ENCODE measurements at regions not wholly inside any gene's neighbourhood (a gene's known extent, or its start where the extent isn't known, plus 50 kb on each side); places are given as distances from the start of the nearest gene placed in this dataset.

GRCh38 chr2:48129293-48129950, 185.1 kb upstream of the FOXN2 start:
- no peak overlapping the region for H3K9ac ChIP-seq (ENCODE audit: insufficient read depth, low read length)
- no peaks in the 10 kb centered on the region for H4K20me1 ChIP-seq (ENCODE audit: control insufficient read depth, extremely low read depth, insufficient read depth, low read length)
- H2AFZ ChIP-seq (ENCODE audit: low read length) = no peak overlapping the region
- no peak overlapping the region for H3K27ac ChIP-seq (ENCODE audit: insufficient read depth, low read length)
- H3K9me3 ChIP-seq (ENCODE audit: control insufficient read depth, insufficient read depth, low read depth, low read length) = no peaks in the 10 kb centered on the region
- peak; percentile 23 to 46 for DNase-seq (ENCODE audit: low read depth in 2 of 2)
- no peak overlapping the region for H3K4me3 ChIP-seq (replicated peaks in 1 of 4; ENCODE audit: control extremely low read depth in 1 of 4, insufficient read depth in 1 of 4, low read depth in 3 of 4, low read length in 4 of 4)
- H3K36me3 ChIP-seq (ENCODE audit: control insufficient read depth, insufficient read depth, low read length) = no peaks in the 10 kb centered on the region
- H3K79me2 ChIP-seq (ENCODE audit: control insufficient read depth, insufficient read depth, low read length) = no peaks in the 10 kb centered on the region
- no peaks in the 10 kb centered on the region for H3K4me1 ChIP-seq (ENCODE audit: control insufficient read depth, extremely low read depth, insufficient read depth, low read length)
- no peaks in the 10 kb centered on the region for H3K27me3 ChIP-seq (ENCODE audit: control insufficient read depth, insufficient read depth, low read length)
- no peak overlapping the region for H3K4me2 ChIP-seq (ENCODE audit: extremely low read depth, insufficient read depth, low read length)
- TF ChIP-seq CTCF (conservative IDR thresholded peaks at IDR 0.05 in 1 of 2, IDR thresholded peaks at IDR 0.05 in 1 of 2; ENCODE audit: low read depth in 1 of 2, low read length in 2 of 2) (no peak), EZH2 (IDR thresholded peaks at IDR 0.05; ENCODE audit: low read length, missing control alignments) (no peak)

GRCh38 chr2:48131539-48132270, 182.8 kb upstream of the FOXN2 start:
- DNase-seq (ENCODE audit: low read depth in 2 of 2) = peak; percentile 65 to 80
- no peak overlapping the region for H3K27ac ChIP-seq (ENCODE audit: insufficient read depth, low read length)

GRCh38 chr2:48132271-48132625, 182.2 kb upstream of the FOXN2 start:
- Histone ChIP-seq H3K9ac (ENCODE audit: insufficient read depth, low read length) (no peak overlapping the region), H3K27ac (ENCODE audit: insufficient read depth, low read length) (no peak overlapping the region), H3K4me1 (ENCODE audit: control insufficient read depth, extremely low read depth, insufficient read depth, low read length) (no peaks in the 10 kb centered on the region), H3K36me3 (ENCODE audit: control insufficient read depth, insufficient read depth, low read length) (no peaks in the 10 kb centered on the region), H3K9me3 (ENCODE audit: control insufficient read depth, insufficient read depth, low read depth, low read length) (no peaks in the 10 kb centered on the region), H4K20me1 (ENCODE audit: control insufficient read depth, extremely low read depth, insufficient read depth, low read length) (no peaks in the 10 kb centered on the region), H3K4me2 (ENCODE audit: extremely low read depth, insufficient read depth, low read length) (no peak overlapping the region), H3K27me3 (ENCODE audit: control insufficient read depth, insufficient read depth, low read length) (no peaks in the 10 kb centered on the region), H2AFZ (ENCODE audit: low read length) (no peak overlapping the region), H3K4me3 (replicated peaks in 1 of 4; ENCODE audit: control extremely low read depth in 1 of 4, insufficient read depth in 1 of 4, low read depth in 3 of 4, low read length in 4 of 4) (no peak overlapping the region), H3K79me2 (ENCODE audit: control insufficient read depth, insufficient read depth, low read length) (no peaks in the 10 kb centered on the region)
- TF ChIP-seq CTCF (conservative IDR thresholded peaks at IDR 0.05 in 1 of 2, IDR thresholded peaks at IDR 0.05 in 1 of 2; ENCODE audit: low read depth in 1 of 2, low read length in 2 of 2) (no peak), EZH2 (IDR thresholded peaks at IDR 0.05; ENCODE audit: low read length, missing control alignments) (no peak)
- no peak for DNase-seq (ENCODE audit: low read depth in 2 of 2)

More at GRCh38 chr2:48131539-48132270, 182.8 kb upstream of the FOXN2 start:
- Histone ChIP-seq H3K36me3 (ENCODE audit: control insufficient read depth, insufficient read depth, low read length) (no peaks in the 10 kb centered on the region), H2AFZ (ENCODE audit: low read length) (no peak overlapping the region), H3K4me1 (ENCODE audit: control insufficient read depth, extremely low read depth, insufficient read depth, low read length) (no peaks in the 10 kb centered on the region), H3K27me3 (ENCODE audit: control insufficient read depth, insufficient read depth, low read length) (no peaks in the 10 kb centered on the region), H3K9ac (ENCODE audit: insufficient read depth, low read length) (no peak overlapping the region), H4K20me1 (ENCODE audit: control insufficient read depth, extremely low read depth, insufficient read depth, low read length) (no peaks in the 10 kb centered on the region), H3K4me3 (replicated peaks in 1 of 4; ENCODE audit: control extremely low read depth in 1 of 4, insufficient read depth in 1 of 4, low read depth in 3 of 4, low read length in 4 of 4) (no peak overlapping the region), H3K79me2 (ENCODE audit: control insufficient read depth, insufficient read depth, low read length) (no peaks in the 10 kb centered on the region), H3K4me2 (ENCODE audit: extremely low read depth, insufficient read depth, low read length) (no peak overlapping the region), H3K9me3 (ENCODE audit: control insufficient read depth, insufficient read depth, low read depth, low read length) (no peaks in the 10 kb centered on the region)
- TF ChIP-seq CTCF (conservative IDR thresholded peaks at IDR 0.05 in 1 of 2, IDR thresholded peaks at IDR 0.05 in 1 of 2; ENCODE audit: low read depth in 1 of 2, low read length in 2 of 2) = no peak
- TF ChIP-seq EZH2 (IDR thresholded peaks at IDR 0.05; ENCODE audit: low read length, missing control alignments) = no peak
